Lung (tissue), 11 donors: ENCODE measurements at regions not wholly inside any gene's neighbourhood (a gene's known extent, or its start where the extent isn't known, plus 50 kb on each side); places are given as distances from the start of the nearest gene placed in this dataset.

Experiments
- ATAC-seq: fragments of 200-7000 bp; cut with Tn5 transposase; one replicate; pipeline ENCODE4 v1.9.1; 2020; ENCODE audit warnings: moderate number of reproducible peaks; ENCODE audit not compliant: insufficient read depth, low FRiP score
- DNase-seq, 3 donors: peaks; one replicate each; pipeline ENCODE4 v3.0.0-alpha.2; 2013 to 2017
- H3K27ac ChIP-seq, 2 donors: one replicate each; pipeline ENCODE4 v1.5.1; 2013; ENCODE audit warnings: mild to moderate bottlenecking in 2 of 2, moderate library complexity in 2 of 2, control low read depth in 1 of 2, inconsistent platforms in 1 of 2, low read depth in 1 of 2, low read length in 1 of 2
- H3K27me3 ChIP-seq, 3 donors: one replicate each; pipeline ENCODE4 v1.5.1; 2013; ENCODE audit warnings: low read length in 2 of 3; ENCODE audit not compliant: control insufficient read depth in 3 of 3, insufficient read depth in 3 of 3
- H3K36me3 ChIP-seq, 4 donors: one replicate each; pipeline ENCODE4 v1.5.1; 2013; ENCODE audit warnings: low read length in 4 of 4, mild to moderate bottlenecking in 1 of 4, moderate library complexity in 1 of 4; ENCODE audit not compliant: control insufficient read depth in 4 of 4, insufficient read depth in 4 of 4
- H3K4me1 ChIP-seq, 5 donors: one replicate each; pipeline ENCODE4 v1.5.1; 2013; ENCODE audit warnings: low read length in 5 of 5, mild to moderate bottlenecking in 2 of 5, moderate library complexity in 1 of 5; ENCODE audit not compliant: control insufficient read depth in 5 of 5, insufficient read depth in 5 of 5
- H3K4me3 ChIP-seq: one replicate; pipeline ENCODE4 v1.5.1; 2013; ENCODE audit warnings: mild to moderate bottlenecking, control low read depth, moderate library complexity
- H3K9ac ChIP-seq, 2 donors: one replicate each; pipeline ENCODE4 v1.5.1; 2013; ENCODE audit warnings: low read length in 2 of 2, control low read depth in 1 of 2; ENCODE audit not compliant: insufficient read depth in 1 of 2
- H3K9me3 ChIP-seq, 4 donors: one replicate each; pipeline ENCODE4 v1.5.1; 2013; ENCODE audit warnings: low read length in 3 of 4, mild to moderate bottlenecking in 1 of 4, moderate library complexity in 1 of 4; ENCODE audit not compliant: control insufficient read depth in 4 of 4, insufficient read depth in 3 of 4
- CTCF ChIP-seq: IDR thresholded peaks from 2 replicates; pipeline ENCODE4 v1.5.1; 2012; ENCODE audit warnings: mild to moderate bottlenecking; ENCODE audit errors: control extremely low read depth, extremely low read depth
- WGBS, 2 donors: extraction: QIAGEN DNeasy Blood & Tissue Kit; methylation state at CpG; one replicate each; pipeline ENCODE4 v1.1.7; 2013; 5-methylcytosine and 5-hydroxymethylcytosine counted together
- donor health status: control.
- donor health status: control.
- donor health status: Bipolar disorder and iron deficiency.
- donor health status: healthy.
- donor health status: DM: yes; HTN: yes; CAD: no.

DNA sequence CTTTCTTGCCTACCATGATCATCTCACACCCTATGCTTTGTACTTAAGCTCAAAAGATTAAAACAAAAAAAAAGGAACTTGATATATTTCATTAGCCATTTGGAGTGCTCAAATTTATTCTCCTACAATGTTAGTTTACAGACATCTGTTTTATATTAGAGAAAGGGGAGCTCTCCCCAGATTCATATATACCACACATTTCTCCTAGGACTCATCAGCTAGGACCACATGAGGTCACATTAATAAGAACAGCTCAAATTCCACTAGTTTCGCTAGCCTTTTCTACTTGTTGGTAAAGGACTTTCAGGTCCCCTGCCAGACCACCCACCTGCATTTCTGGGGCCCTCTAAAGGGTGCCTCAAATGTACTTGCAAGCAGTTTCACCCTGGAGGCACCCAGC is 151.2 kb upstream of the MMADHC start:
- DNase-seq (no peak), ATAC-seq (no peak)
- Histone ChIP-seq H3K36me3 (no peaks in the 10 kb centered on the region), H3K4me1 (peaks cover 0 to 29% (median 9%) of the 10 kb centered on the region in 5 donors), H3K9me3 (peaks cover 0 to 4% (median under 1%) of the 10 kb centered on the region in 4 donors), H3K27me3 (no peaks in the 10 kb centered on the region), H3K4me3 (no peak overlapping the region), H3K9ac (no peak overlapping the region), H3K27ac (no peak overlapping the region)
- no peak for TF ChIP-seq CTCF
- WGBS, 2 donors = 91 to 100% methylated on average over 1 of the region's 1 CpG

DNA sequence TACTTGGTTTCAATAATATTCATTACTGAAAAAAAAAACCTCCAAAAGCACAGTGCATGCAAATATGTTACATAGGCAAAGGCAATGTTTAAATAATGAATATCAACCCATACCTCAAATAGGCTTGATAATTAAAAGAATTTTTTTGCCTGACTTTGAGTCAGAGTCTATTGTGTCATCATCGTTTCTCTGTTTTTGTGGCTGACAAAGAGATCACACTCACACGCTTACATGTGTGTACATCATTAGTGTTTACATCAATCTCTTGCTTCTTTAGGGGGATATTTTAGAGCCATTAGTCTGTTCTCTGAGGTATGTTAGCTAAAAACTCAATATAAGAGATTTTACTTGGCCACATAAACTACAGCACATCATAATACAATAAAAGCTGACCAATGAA is 150.3 kb upstream of the MMADHC start:
- 95% methylated on average over 2 of the region's 2 CpGs for WGBS, 2 donors
- peaks cover 0 to 27% (median 9%) of the 10 kb centered on the region in 5 donors for H3K4me1 ChIP-seq
- H3K36me3 ChIP-seq = no peaks in the 10 kb centered on the region
- TF ChIP-seq CTCF = no peak
- no peaks in the 10 kb centered on the region for H3K27me3 ChIP-seq
- H3K9me3 ChIP-seq = peaks cover 0 to 4% (median under 1%) of the 10 kb centered on the region in 4 donors
- H3K4me3 ChIP-seq = no peak overlapping the region
- H3K27ac ChIP-seq = no peak overlapping the region
- H3K9ac ChIP-seq = no peak overlapping the region
- ATAC-seq = no peak
- no peak for DNase-seq

DNA sequence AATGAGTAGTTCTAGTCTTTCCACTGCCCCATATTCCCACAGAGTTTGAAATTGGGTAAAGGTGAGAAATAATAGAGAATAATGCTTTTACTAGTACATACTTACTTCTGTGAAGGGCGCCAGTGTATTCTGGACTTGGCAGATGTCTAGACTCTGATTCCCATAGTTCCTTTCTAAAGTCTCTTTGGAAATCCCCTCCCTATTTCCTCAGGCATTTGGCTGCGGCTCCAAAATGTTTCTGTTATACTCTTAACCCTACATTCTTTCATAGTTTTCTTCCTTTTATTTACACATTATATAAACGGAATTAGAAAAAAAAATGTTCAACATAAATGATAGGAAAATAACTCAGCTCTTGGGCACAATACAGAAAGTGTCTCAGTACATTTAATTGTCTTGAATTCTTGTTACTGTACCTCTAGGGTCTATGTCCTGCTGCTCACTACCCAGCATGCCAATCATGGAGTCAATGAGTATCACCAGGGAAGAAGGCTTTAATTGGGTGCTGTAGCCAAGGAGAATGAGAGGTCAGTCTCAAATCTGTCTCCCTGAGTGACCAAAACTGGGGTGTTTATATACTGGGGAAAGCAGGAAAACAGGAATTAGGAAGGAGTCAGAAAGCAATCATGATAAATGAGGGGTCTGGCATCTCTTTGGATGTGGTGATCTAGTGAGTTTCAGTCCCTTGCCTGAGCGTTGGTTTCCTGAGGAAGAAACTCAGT is 147.8 kb upstream of the MMADHC start:
- H3K36me3 ChIP-seq = no peaks in the 10 kb centered on the region
- ATAC-seq (no peak), DNase-seq (peak; percentile 57 to 79 (median 77))
- no peaks in the 10 kb centered on the region for H3K27me3 ChIP-seq
- H3K4me3 ChIP-seq = no peak overlapping the region
- no peak overlapping the region for H3K9ac ChIP-seq
- H3K9me3 ChIP-seq = peaks cover 0 to 4% (median 0%) of the 10 kb centered on the region in 4 donors
- no peak for TF ChIP-seq CTCF
- no peak overlapping the region for H3K27ac ChIP-seq
- WGBS, 2 donors = 42 to 67% methylated on average over 4 of the region's 4 CpGs
- peaks cover 0 to 44% (median 9%) of the 10 kb centered on the region in 5 donors for H3K4me1 ChIP-seq
